Heart right ventricle (tissue), 16 donors: ENCODE measurements at regions not wholly inside any gene's neighbourhood (a gene's known extent, or its start where the extent isn't known, plus 50 kb on each side); places are given as distances from the start of the nearest gene placed in this dataset.

Experiments used
- ATAC-seq, 8 donors: fragments of 200-7000 bp; cut with Tn5 transposase; one replicate each; pipeline ENCODE4 v1.9.1; 2020; ENCODE audit warnings: mild to moderate bottlenecking in 8 of 8, moderate library complexity in 8 of 8, moderate number of reproducible peaks in 1 of 8
- DNase-seq, 2 donors: peaks; one replicate each; pipeline ENCODE4 v3.0.0-alpha.2; 2020
- H3K27ac ChIP-seq, 10 donors: fragments of 200-600 bp; sonication (generic) in 2 of 10; one replicate each; pipeline versions ENCODE4 v1.5.0 to v1.8.0; 2020 to 2022; ENCODE audit warnings: mild to moderate bottlenecking in 3 of 10
- H3K27me3 ChIP-seq, 7 donors: fragments of 200-600 bp; one replicate each; pipeline ENCODE4 v1.8.0; 2021 to 2022; ENCODE audit warnings: mild to moderate bottlenecking in 2 of 7
- H3K36me3 ChIP-seq, 9 donors: fragments of 200-600 bp; sonication (generic) in 1 of 9; one replicate each; pipeline versions ENCODE4 v1.5.0 to v1.8.0; 2020 to 2022; ENCODE audit warnings: mild to moderate bottlenecking in 2 of 9
- H3K4me1 ChIP-seq, 9 donors: fragments of 200-600 bp; sonication (generic) in 1 of 9; one replicate each; pipeline versions ENCODE4 v1.5.0 to v1.8.0; 2020 to 2022; ENCODE audit warnings: mild to moderate bottlenecking in 4 of 9
- H3K4me3 ChIP-seq, 10 donors: fragments of 200-600 bp; sonication (generic) in 2 of 10; one replicate each; pipeline versions ENCODE4 v1.5.0 to v1.8.0; 2020 to 2022; ENCODE audit warnings: mild to moderate bottlenecking in 7 of 10, moderate library complexity in 2 of 10
- H3K9me3 ChIP-seq, 11 donors: fragments of 200-600 bp in 10 of 11; sonication (generic) in 2 of 11; one replicate each; pipeline versions ENCODE4 v1.5.0 to v1.8.0; 2013 to 2022; ENCODE audit warnings: mild to moderate bottlenecking in 2 of 11, control low read depth in 1 of 11, moderate library complexity in 1 of 11
- CTCF ChIP-seq, 9 donors: fragments of 200-600 bp; sonication (generic) in 2 of 9; IDR thresholded peaks; one replicate each; pipeline versions ENCODE4 v1.5.0 to v1.8.0; 2021 to 2022; ENCODE audit warnings: antibody characterized with exemption in 9 of 9, mild to moderate bottlenecking in 5 of 9, moderate library complexity in 1 of 9
- WGBS, 2 donors: extraction: QIAGEN DNeasy Blood & Tissue Kit; methylation state at CpG; one replicate each; pipeline ENCODE4 v1.1.7; 2013; ENCODE audit warnings: inconsistent platforms in 1 of 2; 5-methylcytosine and 5-hydroxymethylcytosine counted together
- intact Hi-C, 10 donors: fragments of 100-400 bp; cut with DNase I; formaldehyde crosslinking; loops; one replicate each; pipeline versions ENCODE4 v1.11.1 to v1.14.2; 2022
- donor health status: Arrhythmogenic right ventricular cardiomyopathy.
- donor health status: ischemic (EF 13 %, LVEDD 7.1; RV severe dilation, severe dysfunction).
- donor health status: healthy with polysubstance abuse.
- donor health status: DM: no; HTN: yes; CAD: no.
- donor health status: DM: no; HTN: no; CAD: no.
- donor health status: ischemic (EF 25% LVEDD 6.9; RV normal size, moderate dysfunction).
- donor health status: ischemic (EF 25% LVEDD 5.7; RV mildly dilated, moderate dysfunction).
- donor health status: healthy.
- donor health status: DM: yes; HTN: yes; CAD: no.
- donor health status: Ischemic cardiomyopathy.
- donor health status: ischemic (EF 35%, LVEDD 5.7; RV mildly dilated, moderate dysfunction).
- donor health status: nonischemic (EF 11% LVEDD 7.7; RV severe dilation, severe dysfunction).
- donor health status: DM: yes; HTN: yes; CAD: no.
- donor health status: PGD.
- donor health status: ischemic (EF 29% LVEDD 5.4; RV normal size, mild dysfunction).
- donor health status: nonischemic (EF 23%, LVEDD 6.1; RV moderate dilation, normal function).

GRCh38 chr3:153003862-153004261, 158.2 kb upstream of the RAP2B start:
- TF ChIP-seq CTCF (IDR thresholded peaks at IDR 0.05), result no peak
- intact Hi-C loops, result no loop called here
- no peak for DNase-seq
- 53 to 59% methylated on average over 1 of the region's 1 CpG for WGBS, 2 donors
- Histone ChIP-seq H3K4me1 (no peaks in the 10 kb centered on the region), H3K9me3 (no peaks in the 10 kb centered on the region), H3K27me3 (no peaks in the 10 kb centered on the region), H3K27ac (no peak overlapping the region), H3K4me3 (no peak overlapping the region), H3K36me3 (no peaks in the 10 kb centered on the region)
- ATAC-seq, result no peak

GRCh38 chr3:153008226-153008625, 153.8 kb upstream of the RAP2B start:
- 55 to 64% methylated on average over 3 of the region's 3 CpGs for WGBS, 2 donors
- ATAC-seq (no peak), DNase-seq (no peak)
- Histone ChIP-seq H3K27me3 (no peaks in the 10 kb centered on the region), H3K4me3 (no peak overlapping the region), H3K4me1 (no peaks in the 10 kb centered on the region), H3K27ac (no peak overlapping the region), H3K9me3 (no peaks in the 10 kb centered on the region), H3K36me3 (no peaks in the 10 kb centered on the region)
- TF ChIP-seq CTCF (IDR thresholded peaks at IDR 0.05), result no peak
- intact Hi-C loops, result no loop called here

- H3K27ac ChIP-seq, result no peak overlapping the region
- 79 to 92% methylated on average over 5 of the region's 5 CpGs for WGBS, 2 donors
- intact Hi-C loops, result loop anchor here in 3 of 10 donors (5.0 to 10.0 kb wide), 2 partner anchors 743 to 1231 kb away; no protein-coding TSS in a partner anchor
These were observed 138.1 kb upstream of the RAP2B start for GRCh38 chr3:153023896-153024295.

GRCh38 chr3:153026026-153026425, 136.0 kb upstream of the RAP2B start:
- peaks cover 0 to 19% (median 10%) of the 10 kb centered on the region in 9 donors for H3K4me1 ChIP-seq
- H3K27ac ChIP-seq, result no peak overlapping the region
- peak; percentile 40 to 79 (median 68) for TF ChIP-seq CTCF (IDR thresholded peaks at IDR 0.05)
- peaks cover 0 to 5% (median 0%) of the 10 kb centered on the region in 7 donors for H3K27me3 ChIP-seq
- H3K4me3 ChIP-seq, result no peak overlapping the region
- DNase-seq (no peak), ATAC-seq (no peak)
- H3K9me3 ChIP-seq, result no peaks in the 10 kb centered on the region
- H3K36me3 ChIP-seq, result no peaks in the 10 kb centered on the region
- intact Hi-C loops, result loop anchor here in 5 of 10 donors (5.0 to 10.0 kb wide), 4 partner anchors 571 to 1229 kb away; no protein-coding TSS in a partner anchor
- 57% methylated on average over 3 of the region's 3 CpGs for WGBS, 2 donors

More at GRCh38 chr3:153023896-153024295, 138.1 kb upstream of the RAP2B start:
- no peaks in the 10 kb centered on the region for H3K36me3 ChIP-seq
- H3K4me3 ChIP-seq, result no peak overlapping the region
- TF ChIP-seq CTCF (IDR thresholded peaks at IDR 0.05), result no peak
- ATAC-seq (no peak), DNase-seq (no peak)
- H3K9me3 ChIP-seq, result no peaks in the 10 kb centered on the region
- peaks cover 0 to 4% (median 0%) of the 10 kb centered on the region in 7 donors for H3K27me3 ChIP-seq
- H3K4me1 ChIP-seq, result peaks cover 0 to 11% (median 3%) of the 10 kb centered on the region in 9 donors
